ENCODE measurements at regions not wholly inside any gene's neighbourhood (a gene's known extent, or its start where the extent isn't known, plus 50 kb on each side); places are given as distances from the start of the nearest gene placed in this dataset.
A peak's percentile ranks its signal among the peaks of the same experiment; 100 is the strongest.

- no peaks in the 10 kb centered on the region for H3K36me3 ChIP-seq (ENCODE audit: control insufficient read depth, insufficient read depth, low read length)
- WGBS (ENCODE audit: insufficient coverage): no CpG with 5 or more reads among the region's 2 CpGs
Measured at GRCh38 chr18:67818432-67818831, 301.9 kb upstream of the DSEL start.

GRCh38 chr18:67815280-67815679 lies 298.8 kb upstream of the DSEL start:
- H3K27me3 ChIP-seq (ENCODE audit: control insufficient read depth, insufficient read depth, low read length): no peaks in the 10 kb centered on the region
- H3K4me3 ChIP-seq (ENCODE audit: low read depth, low read length): no peak overlapping the region
- WGBS (ENCODE audit: insufficient coverage): no CpG with 5 or more reads among the region's 1 CpG
- H3K36me3 ChIP-seq (ENCODE audit: control insufficient read depth, insufficient read depth, low read length): no peaks in the 10 kb centered on the region
- H3K4me1 ChIP-seq (ENCODE audit: control insufficient read depth, insufficient read depth, low read length): no peaks in the 10 kb centered on the region
- no peak for DNase-seq (ENCODE audit: low read depth in 4 of 6, low spot score in 6 of 6)
- H3K27ac ChIP-seq (ENCODE audit: low read depth, low read length): no peak overlapping the region
- no peaks in the 10 kb centered on the region for H3K9me3 ChIP-seq (ENCODE audit: control insufficient read depth, insufficient read depth, low read length)

More at GRCh38 chr18:67818432-67818831, 301.9 kb upstream of the DSEL start:
- DNase-seq (ENCODE audit: low read depth in 4 of 6, low spot score in 6 of 6): no peak
- H3K27me3 ChIP-seq (ENCODE audit: control insufficient read depth, insufficient read depth, low read length): no peaks in the 10 kb centered on the region
- H3K4me3 ChIP-seq (ENCODE audit: low read depth, low read length): no peak overlapping the region
- H3K27ac ChIP-seq (ENCODE audit: low read depth, low read length): no peak overlapping the region
- no peaks in the 10 kb centered on the region for H3K9me3 ChIP-seq (ENCODE audit: control insufficient read depth, insufficient read depth, low read length)
- H3K4me1 ChIP-seq (ENCODE audit: control insufficient read depth, insufficient read depth, low read length): no peaks in the 10 kb centered on the region

GRCh38 chr18:67813380-67814028 lies 297.0 kb upstream of the DSEL start:
- Histone ChIP-seq H3K4me1 (ENCODE audit: control insufficient read depth, insufficient read depth, low read length) (no peaks in the 10 kb centered on the region), H3K4me3 (ENCODE audit: low read depth, low read length) (no peak overlapping the region), H3K27ac (ENCODE audit: low read depth, low read length) (no peak overlapping the region), H3K27me3 (ENCODE audit: control insufficient read depth, insufficient read depth, low read length) (no peaks in the 10 kb centered on the region), H3K36me3 (ENCODE audit: control insufficient read depth, insufficient read depth, low read length) (no peaks in the 10 kb centered on the region), H3K9me3 (ENCODE audit: control insufficient read depth, insufficient read depth, low read length) (no peaks in the 10 kb centered on the region)
- no peak for DNase-seq (ENCODE audit: low read depth in 4 of 6, low spot score in 6 of 6)
- no CpG with 5 or more reads among the region's 4 CpGs for WGBS (ENCODE audit: insufficient coverage)

GRCh38 chr18:67805261-67805660 lies 288.7 kb upstream of the DSEL start:
- no peak for DNase-seq (ENCODE audit: low read depth in 4 of 6, low spot score in 6 of 6)
- H3K27me3 ChIP-seq (ENCODE audit: control insufficient read depth, insufficient read depth, low read length): no peaks in the 10 kb centered on the region
- H3K36me3 ChIP-seq (ENCODE audit: control insufficient read depth, insufficient read depth, low read length): no peaks in the 10 kb centered on the region
- 96% methylated on average over 3 of the region's 6 CpGs for WGBS (ENCODE audit: insufficient coverage)
- no peaks in the 10 kb centered on the region for H3K4me1 ChIP-seq (ENCODE audit: control insufficient read depth, insufficient read depth, low read length)
- H3K4me3 ChIP-seq (ENCODE audit: low read depth, low read length): no peak overlapping the region
- peaks cover 8% of the 10 kb centered on the region for H3K9me3 ChIP-seq (ENCODE audit: control insufficient read depth, insufficient read depth, low read length)
- no peak overlapping the region for H3K27ac ChIP-seq (ENCODE audit: low read depth, low read length)

- Histone ChIP-seq H3K4me1 (ENCODE audit: control insufficient read depth, insufficient read depth, low read length) (no peaks in the 10 kb centered on the region), H3K9me3 (ENCODE audit: control insufficient read depth, insufficient read depth, low read length) (no peaks in the 10 kb centered on the region), H3K27ac (ENCODE audit: low read depth, low read length) (no peak overlapping the region), H3K27me3 (ENCODE audit: control insufficient read depth, insufficient read depth, low read length) (no peaks in the 10 kb centered on the region), H3K36me3 (ENCODE audit: control insufficient read depth, insufficient read depth, low read length) (no peaks in the 10 kb centered on the region), H3K4me3 (ENCODE audit: low read depth, low read length) (no peak overlapping the region)
- no CpG with 5 or more reads among the region's 2 CpGs for WGBS (ENCODE audit: insufficient coverage)
- DNase-seq (ENCODE audit: low read depth in 4 of 6, low spot score in 6 of 6): peak in 2 of 6 donors; percentile 69 to 75
Measured at GRCh38 chr18:67794521-67794920, 278.0 kb upstream of the DSEL start.

GRCh38 chr18:67790527-67790926 lies 274.0 kb upstream of the DSEL start:
- H3K9me3 ChIP-seq (ENCODE audit: control insufficient read depth, insufficient read depth, low read length): no peaks in the 10 kb centered on the region
- WGBS (ENCODE audit: insufficient coverage): 71% methylated on average over 1 of the region's 3 CpGs

GRCh38 chr18:67789165-67789545 lies 272.6 kb upstream of the DSEL start:
- DNase-seq (ENCODE audit: low read depth in 4 of 6, low spot score in 6 of 6): no peak
- Histone ChIP-seq H3K36me3 (ENCODE audit: control insufficient read depth, insufficient read depth, low read length) (no peaks in the 10 kb centered on the region), H3K27me3 (ENCODE audit: control insufficient read depth, insufficient read depth, low read length) (no peaks in the 10 kb centered on the region), H3K9me3 (ENCODE audit: control insufficient read depth, insufficient read depth, low read length) (no peaks in the 10 kb centered on the region), H3K4me3 (ENCODE audit: low read depth, low read length) (no peak overlapping the region), H3K4me1 (ENCODE audit: control insufficient read depth, insufficient read depth, low read length) (no peaks in the 10 kb centered on the region), H3K27ac (ENCODE audit: low read depth, low read length) (no peak overlapping the region)
- WGBS (ENCODE audit: insufficient coverage): 85% methylated on average over 6 of the region's 9 CpGs

More at GRCh38 chr18:67790527-67790926, 274.0 kb upstream of the DSEL start:
- H3K4me1 ChIP-seq (ENCODE audit: control insufficient read depth, insufficient read depth, low read length): no peaks in the 10 kb centered on the region
- no peak overlapping the region for H3K4me3 ChIP-seq (ENCODE audit: low read depth, low read length)
- no peaks in the 10 kb centered on the region for H3K27me3 ChIP-seq (ENCODE audit: control insufficient read depth, insufficient read depth, low read length)
- H3K27ac ChIP-seq (ENCODE audit: low read depth, low read length): no peak overlapping the region
- no peaks in the 10 kb centered on the region for H3K36me3 ChIP-seq (ENCODE audit: control insufficient read depth, insufficient read depth, low read length)
- DNase-seq (ENCODE audit: low read depth in 4 of 6, low spot score in 6 of 6): no peak

- no peaks in the 10 kb centered on the region for H3K36me3 ChIP-seq (ENCODE audit: control insufficient read depth, insufficient read depth, low read length)
- DNase-seq (ENCODE audit: low read depth in 4 of 6, low spot score in 6 of 6): no peak
- H3K4me1 ChIP-seq (ENCODE audit: control insufficient read depth, insufficient read depth, low read length): no peaks in the 10 kb centered on the region
- no peaks in the 10 kb centered on the region for H3K27me3 ChIP-seq (ENCODE audit: control insufficient read depth, insufficient read depth, low read length)
- no peaks in the 10 kb centered on the region for H3K9me3 ChIP-seq (ENCODE audit: control insufficient read depth, insufficient read depth, low read length)
- no peak overlapping the region for H3K27ac ChIP-seq (ENCODE audit: low read depth, low read length)
- WGBS (ENCODE audit: insufficient coverage): 92% methylated on average over 11 of the region's 12 CpGs
- H3K4me3 ChIP-seq (ENCODE audit: low read depth, low read length): no peak overlapping the region
Measured at GRCh38 chr18:67788310-67789164, 272.0 kb upstream of the DSEL start.

GRCh38 chr18:67783196-67783946 lies 266.9 kb upstream of the DSEL start:
- H3K36me3 ChIP-seq (ENCODE audit: control insufficient read depth, insufficient read depth, low read length): no peaks in the 10 kb centered on the region
- no peaks in the 10 kb centered on the region for H3K9me3 ChIP-seq (ENCODE audit: control insufficient read depth, insufficient read depth, low read length)
- H3K27me3 ChIP-seq (ENCODE audit: control insufficient read depth, insufficient read depth, low read length): no peaks in the 10 kb centered on the region
- no peaks in the 10 kb centered on the region for H3K4me1 ChIP-seq (ENCODE audit: control insufficient read depth, insufficient read depth, low read length)
- DNase-seq (ENCODE audit: low read depth in 4 of 6, low spot score in 6 of 6): no peak
- no peak overlapping the region for H3K27ac ChIP-seq (ENCODE audit: low read depth, low read length)
- no peak overlapping the region for H3K4me3 ChIP-seq (ENCODE audit: low read depth, low read length)
- WGBS (ENCODE audit: insufficient coverage): no CpG with 5 or more reads among the region's 1 CpG

All from spinal cord (tissue), 9 donors.